LNCAP (cell line): ENCODE measurements at regions not wholly inside any gene's neighbourhood (a gene's known extent, or its start where the extent isn't known, plus 50 kb on each side); places are given as distances from the start of the nearest gene placed in this dataset.

Experiments
- CTCF ChIP-seq: fragments of 450-650 bp; IDR thresholded peaks from 2 replicates; pipeline ENCODE4 v1.5.1; 2017; ENCODE audit warnings: mild to moderate bottlenecking

DNA sequence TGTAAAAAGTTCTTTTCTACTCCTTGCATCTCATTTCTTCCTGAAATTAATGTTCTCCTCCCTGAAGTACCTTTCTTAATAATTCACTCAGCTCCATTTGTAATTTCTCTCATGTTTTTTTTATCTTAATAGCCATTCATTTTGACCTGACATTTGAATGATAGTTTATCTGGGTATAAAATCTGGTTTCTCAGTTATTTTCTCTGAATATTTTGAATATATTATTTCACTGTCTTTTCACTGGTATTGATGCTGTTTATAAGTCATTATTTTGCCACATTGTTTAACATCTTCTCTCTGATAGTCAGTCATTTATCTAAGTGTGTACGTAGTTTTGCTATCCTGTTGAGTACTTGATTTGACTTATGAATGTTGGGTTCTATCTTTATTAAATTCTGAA is 68.8 kb upstream of the ARHGAP18 start:
- TF ChIP-seq CTCF: no peak

DNA sequence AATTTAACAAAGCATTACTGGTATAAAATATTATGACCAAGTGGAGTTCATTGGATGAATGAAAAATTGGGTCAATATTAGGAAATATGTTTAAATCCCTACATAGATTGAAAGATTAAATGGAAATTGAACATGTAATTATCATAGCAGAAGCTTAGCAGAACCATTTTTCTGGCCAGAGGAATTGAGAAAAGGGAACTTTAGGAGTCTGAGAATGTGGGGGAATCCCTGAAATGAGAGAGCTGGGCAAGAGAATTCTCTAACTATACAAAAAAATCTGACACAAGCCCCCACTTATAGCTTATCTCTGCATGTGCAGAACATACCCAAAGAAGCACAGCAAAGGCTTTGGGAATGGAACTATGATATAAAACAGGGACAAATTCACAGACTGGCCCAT is 67.4 kb upstream of the ARHGAP18 start:
- TF ChIP-seq CTCF: no peak

- no peak for TF ChIP-seq CTCF
Measured at GRCh38 chr6:129776542-129777330, 66.8 kb upstream of the ARHGAP18 start.

DNA sequence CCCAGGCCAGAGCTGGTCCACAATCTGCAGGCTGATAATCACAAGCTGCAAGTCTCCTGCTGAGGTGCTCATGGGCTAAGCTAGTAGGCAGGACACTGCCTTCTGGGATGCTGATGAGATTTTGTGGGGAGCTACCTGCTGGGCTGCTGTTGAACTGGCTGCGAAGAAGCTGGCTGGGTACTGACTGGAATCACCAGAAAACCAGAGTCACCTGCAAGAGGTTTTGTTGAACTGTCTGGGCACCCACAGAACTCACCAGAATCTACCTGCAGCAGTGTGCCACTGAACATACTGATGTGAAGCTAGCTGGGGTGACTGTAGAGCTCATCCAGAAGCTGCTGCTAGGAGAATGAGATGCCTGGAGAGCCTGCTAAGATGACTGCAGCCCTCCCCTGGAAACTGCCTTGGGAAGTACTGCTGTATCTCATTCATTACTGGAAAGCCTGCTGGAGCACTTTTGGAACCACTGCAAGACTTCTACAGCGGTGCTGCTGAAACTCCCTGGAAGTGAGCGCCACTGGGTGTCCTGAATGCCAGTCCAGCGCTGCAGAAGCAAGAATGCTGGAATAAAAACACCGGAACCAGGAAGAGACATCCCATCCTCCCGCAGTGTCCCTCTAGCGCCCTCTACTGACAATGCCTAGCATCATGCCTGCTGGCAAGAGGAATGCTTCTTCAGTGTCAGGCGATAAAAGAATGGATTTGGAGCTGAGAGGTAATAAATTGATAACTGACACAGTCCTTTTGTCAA is 64.9 kb upstream of the ARHGAP18 start:
- TF ChIP-seq CTCF: peak; percentile 96

DNA sequence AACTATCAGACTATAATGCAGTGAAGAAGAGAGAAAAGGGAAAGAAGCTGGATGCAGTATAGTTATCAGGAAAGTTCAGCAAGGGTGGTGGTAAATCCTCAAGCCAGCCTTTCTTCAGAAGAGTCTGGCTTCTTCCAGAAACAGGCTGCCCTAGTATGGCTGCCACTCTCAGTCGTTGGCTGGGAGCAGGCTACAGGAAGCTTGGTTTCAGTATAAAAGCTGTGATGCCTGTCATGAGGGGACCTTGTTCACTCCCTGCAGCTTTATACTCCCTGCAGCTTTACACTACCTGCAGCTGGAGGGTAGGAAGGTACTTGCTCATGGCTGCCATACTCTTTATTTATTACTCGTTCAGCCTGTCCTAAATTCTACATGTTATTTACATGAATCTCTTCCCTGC is 63.3 kb upstream of the ARHGAP18 start:
- TF ChIP-seq CTCF: no peak

GRCh38 chr6:129771678-129772077 is 61.7 kb upstream of the ARHGAP18 start:
- TF ChIP-seq CTCF: no peak

DNA sequence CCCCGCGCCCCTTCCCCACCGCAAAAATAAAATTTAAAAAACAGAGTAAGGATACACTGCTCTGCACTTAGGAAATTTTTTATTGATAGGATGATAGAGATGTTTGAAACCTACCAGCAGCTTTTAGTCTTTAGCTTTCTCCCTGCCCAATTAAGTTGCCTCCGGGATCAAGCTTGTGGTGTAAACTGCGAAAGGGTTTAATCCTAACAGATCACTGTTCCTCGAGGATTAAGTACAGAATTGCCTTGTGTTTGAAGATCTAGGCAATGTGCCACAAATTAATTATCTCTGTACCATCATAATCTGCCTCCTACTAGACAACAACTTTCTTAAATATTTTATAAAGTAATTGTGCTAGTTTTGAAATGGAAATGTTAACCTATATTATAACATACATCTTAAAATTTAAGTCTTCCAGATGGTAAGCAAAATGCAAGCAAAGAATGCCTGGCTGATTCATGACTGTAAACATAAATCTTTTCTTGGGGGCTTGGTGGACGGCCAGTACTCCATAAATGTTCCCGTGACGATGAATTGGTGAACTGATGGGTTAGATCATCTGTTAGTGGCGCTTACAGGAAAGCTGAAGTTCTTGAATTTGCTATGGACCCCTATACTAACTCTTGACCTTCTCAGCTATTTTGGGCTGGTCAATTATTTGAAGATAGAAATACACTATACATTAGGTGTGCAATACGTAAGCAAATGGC is 58.0 kb upstream of the ARHGAP18 start:
- no peak for TF ChIP-seq CTCF
